ENCODE measurements at regions not wholly inside any gene's neighbourhood (a gene's known extent, or its start where the extent isn't known, plus 50 kb on each side); places are given as distances from the start of the nearest gene placed in this dataset.

DNA sequence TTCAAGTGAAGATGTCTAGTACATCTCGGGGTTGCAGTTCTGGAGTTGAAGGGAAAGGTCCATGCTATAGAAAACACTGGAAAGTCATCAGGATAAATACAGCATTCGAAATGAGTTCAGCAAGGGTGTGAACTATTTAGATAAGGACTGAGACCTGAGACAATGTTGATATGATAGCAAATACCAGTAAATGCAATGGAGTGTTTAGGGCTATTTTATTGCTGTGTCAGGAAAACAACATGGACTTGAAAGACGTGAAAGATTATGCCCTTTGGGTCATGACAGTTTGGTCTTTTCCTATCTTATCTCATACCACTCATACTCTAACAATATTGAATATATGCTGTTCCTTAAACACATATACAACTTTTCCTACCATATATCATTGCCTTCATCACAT, 1776.2 kb upstream of the SEL1L start:
- H3K4me3 Mint-ChIP-seq (ENCODE audit: unreplicated experiment), result no peak overlapping the region
- H3K27ac Mint-ChIP-seq (ENCODE audit: unreplicated experiment), result no peak overlapping the region
- no peaks in the 10 kb centered on the region for H3K9me3 Mint-ChIP-seq (ENCODE audit: unreplicated experiment)
- no peaks in the 10 kb centered on the region for H3K27me3 Mint-ChIP-seq (ENCODE audit: unreplicated experiment)
- H3K36me3 Mint-ChIP-seq (ENCODE audit: unreplicated experiment), result no peaks in the 10 kb centered on the region
- peaks cover 18% of the 10 kb centered on the region for H3K4me1 Mint-ChIP-seq (ENCODE audit: unreplicated experiment)
- no peak for DNase-seq (ENCODE audit: extremely low spot score, unreplicated experiment)
- TF ChIP-seq, protein P1, sequence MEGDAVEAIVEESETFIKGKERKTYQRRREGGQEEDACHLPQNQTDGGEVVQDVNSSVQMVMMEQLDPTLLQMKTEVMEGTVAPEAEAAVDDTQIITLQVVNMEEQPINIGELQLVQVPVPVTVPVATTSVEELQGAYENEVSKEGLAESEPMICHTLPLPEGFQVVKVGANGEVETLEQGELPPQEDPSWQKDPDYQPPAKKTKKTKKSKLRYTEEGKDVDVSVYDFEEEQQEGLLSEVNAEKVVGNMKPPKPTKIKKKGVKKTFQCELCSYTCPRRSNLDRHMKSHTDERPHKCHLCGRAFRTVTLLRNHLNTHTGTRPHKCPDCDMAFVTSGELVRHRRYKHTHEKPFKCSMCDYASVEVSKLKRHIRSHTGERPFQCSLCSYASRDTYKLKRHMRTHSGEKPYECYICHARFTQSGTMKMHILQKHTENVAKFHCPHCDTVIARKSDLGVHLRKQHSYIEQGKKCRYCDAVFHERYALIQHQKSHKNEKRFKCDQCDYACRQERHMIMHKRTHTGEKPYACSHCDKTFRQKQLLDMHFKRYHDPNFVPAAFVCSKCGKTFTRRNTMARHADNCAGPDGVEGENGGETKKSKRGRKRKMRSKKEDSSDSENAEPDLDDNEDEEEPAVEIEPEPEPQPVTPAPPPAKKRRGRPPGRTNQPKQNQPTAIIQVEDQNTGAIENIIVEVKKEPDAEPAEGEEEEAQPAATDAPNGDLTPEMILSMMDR (IDR thresholded peaks at IDR 0.05), result no peak

GRCh38 chr14:83312511-83312910, 1778.9 kb upstream of the SEL1L start:
- DNase-seq (ENCODE audit: extremely low spot score, unreplicated experiment), result no peak
- no peak overlapping the region for H3K4me3 Mint-ChIP-seq (ENCODE audit: unreplicated experiment)
- no peaks in the 10 kb centered on the region for H3K27me3 Mint-ChIP-seq (ENCODE audit: unreplicated experiment)
- H3K27ac Mint-ChIP-seq (ENCODE audit: unreplicated experiment), result no peak overlapping the region
- peaks cover 6% of the 10 kb centered on the region for H3K4me1 Mint-ChIP-seq (ENCODE audit: unreplicated experiment)
- no peaks in the 10 kb centered on the region for H3K9me3 Mint-ChIP-seq (ENCODE audit: unreplicated experiment)
- TF ChIP-seq, protein P1 (IDR thresholded peaks at IDR 0.05), result no peak
- no peaks in the 10 kb centered on the region for H3K36me3 Mint-ChIP-seq (ENCODE audit: unreplicated experiment)

GRCh38 chr14:83314764-83315163, 1781.1 kb upstream of the SEL1L start:
- Mint-ChIP-seq H3K9me3 (ENCODE audit: unreplicated experiment) (peaks cover 8% of the 10 kb centered on the region), H3K27me3 (ENCODE audit: unreplicated experiment) (no peaks in the 10 kb centered on the region), H3K27ac (ENCODE audit: unreplicated experiment) (no peak overlapping the region), H3K36me3 (ENCODE audit: unreplicated experiment) (no peaks in the 10 kb centered on the region), H3K4me3 (ENCODE audit: unreplicated experiment) (no peak overlapping the region), H3K4me1 (ENCODE audit: unreplicated experiment) (peaks cover 6% of the 10 kb centered on the region)
- DNase-seq (ENCODE audit: extremely low spot score, unreplicated experiment), result no peak
- TF ChIP-seq, protein P1 (IDR thresholded peaks at IDR 0.05), result no peak

- peaks cover 6% of the 10 kb centered on the region for H3K4me1 Mint-ChIP-seq (ENCODE audit: unreplicated experiment)
- no peaks in the 10 kb centered on the region for H3K36me3 Mint-ChIP-seq (ENCODE audit: unreplicated experiment)
- DNase-seq (ENCODE audit: extremely low spot score, unreplicated experiment), result no peak
- no peaks in the 10 kb centered on the region for H3K27me3 Mint-ChIP-seq (ENCODE audit: unreplicated experiment)
- H3K9me3 Mint-ChIP-seq (ENCODE audit: unreplicated experiment), result peaks cover 8% of the 10 kb centered on the region
- TF ChIP-seq, protein P1 (IDR thresholded peaks at IDR 0.05), result no peak
- H3K27ac Mint-ChIP-seq (ENCODE audit: unreplicated experiment), result no peak overlapping the region
- H3K4me3 Mint-ChIP-seq (ENCODE audit: unreplicated experiment), result no peak overlapping the region
These were observed 1782.7 kb upstream of the SEL1L start for GRCh38 chr14:83316356-83316755.

- TF ChIP-seq, protein P1 (IDR thresholded peaks at IDR 0.05), result no peak
- Mint-ChIP-seq H3K27me3 (ENCODE audit: unreplicated experiment) (no peaks in the 10 kb centered on the region), H3K4me3 (ENCODE audit: unreplicated experiment) (no peak overlapping the region), H3K9me3 (ENCODE audit: unreplicated experiment) (peaks cover 8% of the 10 kb centered on the region), H3K36me3 (ENCODE audit: unreplicated experiment) (no peaks in the 10 kb centered on the region), H3K4me1 (ENCODE audit: unreplicated experiment) (no peaks in the 10 kb centered on the region), H3K27ac (ENCODE audit: unreplicated experiment) (no peak overlapping the region)
- DNase-seq (ENCODE audit: extremely low spot score, unreplicated experiment), result no peak
These were observed 1787.2 kb upstream of the SEL1L start for GRCh38 chr14:83320837-83321236.

Data from osteocyte (in vitro differentiated cells).